H9 (cell line): ENCODE measurements at regions not wholly inside any gene's neighbourhood (a gene's known extent, or its start where the extent isn't known, plus 50 kb on each side); places are given as distances from the start of the nearest gene placed in this dataset.

ENCODE experiments used
- DNase-seq: peaks from one replicate; pipeline ENCODE4 v3.0.0-alpha.2; 2017
- H2AFZ ChIP-seq: one replicate; pipeline ENCODE4 v1.6.1; 2013; ENCODE audit warnings: mild to moderate bottlenecking, low read length, control low read depth, moderate library complexity
- H2AK5ac ChIP-seq: 2 replicates; pipeline ENCODE4 v1.6.1; 2013; ENCODE audit warnings: low read length, control low read depth, mixed read lengths; ENCODE audit not compliant: insufficient read length
- H2BK120ac ChIP-seq: one replicate; pipeline ENCODE4 v1.6.1; 2013; ENCODE audit warnings: low read depth, mild to moderate bottlenecking, low read length, control low read depth, inconsistent platforms; ENCODE audit not compliant: poor library complexity, severe bottlenecking
- H2BK12ac ChIP-seq: 2 replicates; pipeline ENCODE4 v1.6.1; 2013; ENCODE audit warnings: low read length, control low read depth, mixed read lengths, low read depth; ENCODE audit not compliant: insufficient read length
- H2BK15ac ChIP-seq: 2 replicates; pipeline ENCODE4 v1.6.1; 2013; ENCODE audit warnings: low read depth, low read length, control low read depth
- H2BK20ac ChIP-seq: one replicate; pipeline ENCODE4 v1.6.1; 2013; ENCODE audit warnings: low read depth, mild to moderate bottlenecking, low read length, control low read depth, inconsistent platforms; ENCODE audit not compliant: poor library complexity, severe bottlenecking
- H2BK5ac ChIP-seq: 2 replicates; pipeline ENCODE4 v1.6.1; 2013; ENCODE audit warnings: low read length, control low read depth, mixed read lengths; ENCODE audit not compliant: insufficient read length
- H3K14ac ChIP-seq: 2 replicates; pipeline ENCODE4 v1.6.1; 2013; ENCODE audit warnings: low read length, control low read depth; ENCODE audit not compliant: insufficient read depth
- H3K18ac ChIP-seq: 2 replicates; pipeline ENCODE4 v1.6.1; 2013; ENCODE audit warnings: low read depth, mild to moderate bottlenecking, mixed read lengths, low read length, control low read depth; ENCODE audit not compliant: insufficient read length
- H3K23ac ChIP-seq: 2 replicates; pipeline ENCODE4 v1.6.1; 2013; ENCODE audit warnings: low read length, control low read depth, mixed read lengths, low read depth; ENCODE audit not compliant: insufficient read length
- H3K23me2 ChIP-seq: 2 replicates; pipeline ENCODE4 v1.6.1; 2013; ENCODE audit warnings: low read depth, mild to moderate bottlenecking, mixed read lengths, low read length, control low read depth; ENCODE audit not compliant: insufficient read length, poor library complexity, severe bottlenecking
- H3K27ac ChIP-seq: 2 replicates; pipeline ENCODE4 v1.5.1; 2013; ENCODE audit warnings: low read length, control low read depth, mixed read lengths, low read depth; ENCODE audit not compliant: insufficient read length
- H3K27me3 ChIP-seq: 2 replicates; pipeline ENCODE4 v1.6.1; 2013; ENCODE audit warnings: low read length, control low read depth, inconsistent platforms; ENCODE audit not compliant: insufficient read depth
- H3K4ac ChIP-seq: 2 replicates; pipeline ENCODE4 v1.6.1; 2013; ENCODE audit warnings: low read depth, mild to moderate bottlenecking, control low read depth, inconsistent platforms, low read length, moderate library complexity
- H3K4me1 ChIP-seq: 2 replicates; pipeline ENCODE4 v1.6.1; 2013; ENCODE audit warnings: low read length, control low read depth, inconsistent platforms; ENCODE audit not compliant: insufficient read depth
- H3K4me2 ChIP-seq: 2 replicates; pipeline ENCODE4 v1.6.1; 2013; ENCODE audit warnings: low read length, control low read depth, mixed read lengths; ENCODE audit not compliant: insufficient read length, insufficient read depth
- H3K56ac ChIP-seq: 2 replicates; pipeline ENCODE4 v1.6.1; 2013; ENCODE audit warnings: low read depth, mild to moderate bottlenecking, mixed read lengths, low read length, control low read depth; ENCODE audit not compliant: insufficient read length
- H3K79me1 ChIP-seq: 2 replicates; pipeline ENCODE4 v1.6.1; 2013; ENCODE audit warnings: low read depth, mild to moderate bottlenecking, moderate library complexity, low read length, control low read depth, inconsistent platforms; ENCODE audit not compliant: insufficient read depth, poor library complexity, severe bottlenecking
- H3K79me2 ChIP-seq: 2 replicates; pipeline ENCODE4 v1.6.1; 2013; ENCODE audit warnings: low read length, control low read depth, inconsistent platforms; ENCODE audit not compliant: insufficient read depth
- H3K9ac ChIP-seq: 2 replicates; pipeline ENCODE4 v1.6.1; 2013; ENCODE audit warnings: low read length, control low read depth, mixed read lengths; ENCODE audit not compliant: insufficient read length; ENCODE audit errors: extremely low read depth
- H3K9me3 ChIP-seq: one replicate; pipeline ENCODE4 v1.6.1; 2013; ENCODE audit warnings: low read depth, low read length, inconsistent platforms; ENCODE audit not compliant: control insufficient read depth
- H3T11ph ChIP-seq: one replicate; pipeline ENCODE4 v1.6.1; 2013; ENCODE audit warnings: mild to moderate bottlenecking, low read length, control low read depth, inconsistent platforms
- H4K20me1 ChIP-seq: one replicate; pipeline ENCODE4 v1.6.1; 2013; ENCODE audit not compliant: control insufficient read depth, insufficient read length, insufficient read depth
- H4K5ac ChIP-seq: 2 replicates; pipeline ENCODE4 v1.6.1; 2013; ENCODE audit warnings: low read depth, mild to moderate bottlenecking, mixed read lengths, low read length, control low read depth; ENCODE audit not compliant: insufficient read length
- H4K8ac ChIP-seq: replicated peaks from 2 replicates; pipeline ENCODE4 v1.6.1; 2013; ENCODE audit warnings: low read length, control low read depth, mixed read lengths, low read depth; ENCODE audit not compliant: insufficient read length
- H4K91ac ChIP-seq: 2 replicates; pipeline ENCODE4 v1.6.1; 2013; ENCODE audit warnings: low read depth, mild to moderate bottlenecking, moderate library complexity, mixed read lengths, low read length, control low read depth; ENCODE audit not compliant: insufficient read length
- H3K27ac Mint-ChIP-seq, 3 experiments: 2 replicates in 2 of 3; 3 replicates in 1 of 3; pipeline ENCODE4 v1.8.0; 2020 to 2021; ENCODE audit warnings: mixed read lengths in 3 of 3, mild to moderate bottlenecking in 1 of 3, moderate library complexity in 1 of 3
- H3K27me3 Mint-ChIP-seq: 2 replicates; pipeline ENCODE4 v1.8.0; 2021; ENCODE audit warnings: low read depth, mild to moderate bottlenecking, moderate library complexity, mixed read lengths
- H3K36me3 Mint-ChIP-seq, 3 experiments: 2 replicates in 2 of 3; 3 replicates in 1 of 3; pipeline ENCODE4 v1.8.0; 2020 to 2021; ENCODE audit warnings: low read depth in 3 of 3, mixed read lengths in 3 of 3; ENCODE audit not compliant: insufficient read depth in 1 of 3
- H3K4me1 Mint-ChIP-seq, 2 experiments: 2 replicates each; pipeline ENCODE4 v1.8.0; 2020; ENCODE audit warnings: mixed read lengths in 2 of 2
- H3K4me3 Mint-ChIP-seq, 2 experiments: 2 replicates in 1 of 2; 3 replicates in 1 of 2; pipeline ENCODE4 v1.8.0; 2020 to 2021; ENCODE audit warnings: mild to moderate bottlenecking in 2 of 2, mixed read lengths in 2 of 2, moderate library complexity in 1 of 2
- H3K9me3 Mint-ChIP-seq, 2 experiments: 2 replicates in 1 of 2; 3 replicates in 1 of 2; pipeline ENCODE4 v1.8.0; 2020; ENCODE audit warnings: mild to moderate bottlenecking in 2 of 2, mixed read lengths in 2 of 2, moderate library complexity in 1 of 2
- CTCF ChIP-seq: fragments of 200-600 bp; sonication (generic); conservative IDR thresholded peaks from 3 replicates; pipeline ENCODE4 v1.8.0; 2021; ENCODE audit warnings: antibody characterized with exemption, mild to moderate bottlenecking

GRCh38 chr7:18222636-18223035 lies 195.0 kb upstream of the PRPS1L1 start:
- no peak overlapping the region for H4K91ac ChIP-seq
- Mint-ChIP-seq H3K4me3 (no peak overlapping the region), H3K9me3 (no peaks in the 10 kb centered on the region), H3K4me1 (no peaks in the 10 kb centered on the region), H3K27me3 (no peaks in the 10 kb centered on the region), H3K36me3 (no peaks in the 10 kb centered on the region), H3K27ac (no peak overlapping the region)
- no peak overlapping the region for H2BK120ac ChIP-seq
- no peak overlapping the region for H2BK20ac ChIP-seq
- no peak overlapping the region for H3K27ac ChIP-seq
- no peak for TF ChIP-seq CTCF
- H3K23me2 ChIP-seq = no peaks in the 10 kb centered on the region
- H3K79me1 ChIP-seq = no peaks in the 10 kb centered on the region
- no peak overlapping the region for H3T11ph ChIP-seq
- no peak overlapping the region for H3K23ac ChIP-seq
- no peaks in the 10 kb centered on the region for H3K9me3 ChIP-seq
- no peak overlapping the region for H3K18ac ChIP-seq
- H2BK15ac ChIP-seq = no peak overlapping the region
- no peak overlapping the region for H4K8ac ChIP-seq
- H3K56ac ChIP-seq = no peak overlapping the region
- no peaks in the 10 kb centered on the region for H4K20me1 ChIP-seq
- H2AK5ac ChIP-seq = no peak overlapping the region
- H3K9ac ChIP-seq = no peak overlapping the region
- no peak overlapping the region for H3K4ac ChIP-seq
- H3K4me2 ChIP-seq = no peak overlapping the region
- no peak for DNase-seq
- no peak overlapping the region for H2BK12ac ChIP-seq
- H3K79me2 ChIP-seq = no peaks in the 10 kb centered on the region
- H3K27me3 ChIP-seq = no peaks in the 10 kb centered on the region
- H3K14ac ChIP-seq = no peak overlapping the region
- no peak overlapping the region for H2AFZ ChIP-seq
- no peak overlapping the region for H4K5ac ChIP-seq
- H3K4me1 ChIP-seq = no peaks in the 10 kb centered on the region
- H2BK5ac ChIP-seq = no peak overlapping the region
